Mucosa of rectum (tissue), 2 donors: ENCODE measurements at regions not wholly inside any gene's neighbourhood (a gene's known extent, or its start where the extent isn't known, plus 50 kb on each side); places are given as distances from the start of the nearest gene placed in this dataset.
"Not testable (repeated sequence)": the region's sequence is repeated elsewhere in the genome, so short reads cannot be mapped to it uniquely, and the experiment has no call there.

Experiments used
- H3K27ac ChIP-seq, 2 donors: one replicate each; pipeline ENCODE4 v1.7.0; 2013; ENCODE audit warnings: inconsistent platforms in 2 of 2, low read depth in 2 of 2, low read length in 2 of 2
- H3K27me3 ChIP-seq, 2 donors: one replicate each; pipeline ENCODE4 v1.7.0; 2013; ENCODE audit warnings: low read length in 2 of 2; ENCODE audit not compliant: control insufficient read depth in 2 of 2, insufficient read depth in 2 of 2
- H3K36me3 ChIP-seq, 2 donors: one replicate each; pipeline ENCODE4 v1.7.0; 2013; ENCODE audit warnings: low read length in 2 of 2; ENCODE audit not compliant: control insufficient read depth in 2 of 2, insufficient read depth in 2 of 2
- H3K4me1 ChIP-seq, 2 donors: one replicate each; pipeline ENCODE4 v1.7.0; 2013; ENCODE audit warnings: low read length in 2 of 2, mild to moderate bottlenecking in 1 of 2; ENCODE audit not compliant: control insufficient read depth in 2 of 2, insufficient read depth in 2 of 2
- H3K4me3 ChIP-seq, 2 donors: one replicate each; pipeline ENCODE4 v1.7.0; 2013; ENCODE audit warnings: low read length in 2 of 2
- H3K9ac ChIP-seq, 2 donors: one replicate each; pipeline ENCODE4 v1.7.0; 2013; ENCODE audit warnings: low read length in 2 of 2, low read depth in 1 of 2, mild to moderate bottlenecking in 1 of 2
- H3K9me3 ChIP-seq, 2 donors: one replicate each; pipeline ENCODE4 v1.7.0; 2013; ENCODE audit warnings: low read length in 2 of 2; ENCODE audit not compliant: control insufficient read depth in 2 of 2
- donor health status: healthy.
- donor health status: Normal muscosa, but diverticular disease.

GRCh38 chr12:67045650-67046049 is 223.5 kb upstream of the CAND1 start:
- Histone ChIP-seq H3K36me3 (no peaks in the 10 kb centered on the region), H3K27ac (no peak overlapping the region), H3K9me3 (no peaks in the 10 kb centered on the region), H3K9ac (no peak overlapping the region), H3K4me1 (no peaks in the 10 kb centered on the region), H3K27me3 (no peaks in the 10 kb centered on the region), H3K4me3 (no peak overlapping the region)

DNA sequence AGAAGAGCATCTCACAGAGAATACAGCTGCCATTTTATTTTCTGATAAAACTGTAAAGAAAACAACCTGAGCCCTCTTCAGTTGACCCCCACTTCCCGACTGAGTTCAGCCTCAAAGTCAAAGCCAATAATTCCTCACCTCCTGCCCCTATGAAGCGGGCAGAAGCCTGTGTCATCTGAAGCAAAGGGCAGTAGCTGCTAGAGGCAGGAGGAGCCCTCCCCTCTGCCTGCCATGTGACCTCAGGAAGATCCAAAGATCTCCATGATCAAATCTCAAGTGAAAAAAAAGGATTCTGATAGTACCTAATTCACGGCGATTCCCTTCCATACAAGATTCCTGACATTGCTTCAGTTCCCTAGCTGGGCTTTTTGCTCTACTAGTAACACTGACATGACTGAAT is 223.1 kb upstream of the CAND1 start:
- Histone ChIP-seq H3K4me3 (no peak overlapping the region), H3K27me3 (no peaks in the 10 kb centered on the region), H3K4me1 (no peaks in the 10 kb centered on the region), H3K9ac (no peak overlapping the region), H3K27ac (no peak overlapping the region), H3K36me3 (no peaks in the 10 kb centered on the region), H3K9me3 (no peaks in the 10 kb centered on the region)

DNA sequence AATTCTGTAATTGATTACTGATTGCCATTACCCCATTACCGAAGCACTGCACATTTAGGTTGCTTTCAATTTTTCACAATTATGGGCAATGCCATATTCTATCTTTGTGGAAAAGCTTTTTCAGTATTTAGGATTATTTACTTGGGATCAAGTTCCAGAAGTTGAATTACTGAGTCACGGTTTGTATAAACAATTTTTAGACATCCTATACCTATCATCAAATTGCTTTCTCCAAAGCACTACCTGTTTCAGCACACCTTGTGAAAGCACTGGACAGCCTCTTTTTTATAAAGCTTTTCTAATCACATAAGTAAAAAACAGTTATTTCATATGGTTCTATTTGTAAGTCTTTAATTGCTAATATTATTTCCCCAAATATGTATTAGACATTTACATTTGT is 221.5 kb upstream of the CAND1 start:
- Histone ChIP-seq H3K36me3 (no peaks in the 10 kb centered on the region), H3K27ac (no peak overlapping the region), H3K27me3 (no peaks in the 10 kb centered on the region), H3K4me3 (no peak overlapping the region), H3K4me1 (no peaks in the 10 kb centered on the region), H3K9ac (no peak overlapping the region), H3K9me3 (no peaks in the 10 kb centered on the region)

GRCh38 chr12:67048371-67048770 is 220.8 kb upstream of the CAND1 start:
- H3K4me1 ChIP-seq: no peaks in the 10 kb centered on the region
- H3K9me3 ChIP-seq: no peaks in the 10 kb centered on the region
- no peak overlapping the region for H3K9ac ChIP-seq
- no peaks in the 10 kb centered on the region for H3K36me3 ChIP-seq
- no peaks in the 10 kb centered on the region for H3K27me3 ChIP-seq
- H3K4me3 ChIP-seq: no peak overlapping the region
- no peak overlapping the region for H3K27ac ChIP-seq

GRCh38 chr12:67049199-67049598 is 220.0 kb upstream of the CAND1 start:
- not testable (repeated sequence) for H3K27ac ChIP-seq, H3K4me3 ChIP-seq, H3K9ac ChIP-seq

DNA sequence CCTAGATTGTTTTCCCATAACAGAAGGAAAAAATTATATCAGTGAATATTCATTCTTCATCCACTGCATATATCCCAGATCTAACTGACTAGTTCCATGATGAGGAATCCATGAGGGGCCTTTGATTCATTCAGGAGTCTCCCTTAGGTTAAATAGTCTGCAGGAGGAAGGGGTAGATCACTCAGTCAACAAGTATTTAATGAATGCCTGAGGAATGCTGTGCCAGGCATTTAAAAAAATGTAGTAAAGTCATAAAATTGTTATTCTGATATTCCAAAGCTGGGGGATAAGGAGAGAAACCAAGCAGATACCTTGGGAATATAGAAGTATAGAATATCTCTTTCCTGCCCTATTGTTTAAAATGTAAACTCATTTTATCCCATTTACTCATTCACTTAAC is 216.2 kb upstream of the CAND1 start:
- H3K4me1 ChIP-seq: no peaks in the 10 kb centered on the region
- H3K9ac ChIP-seq: no peak overlapping the region
- H3K9me3 ChIP-seq: no peaks in the 10 kb centered on the region
- no peaks in the 10 kb centered on the region for H3K36me3 ChIP-seq
- no peaks in the 10 kb centered on the region for H3K27me3 ChIP-seq
- no peak overlapping the region for H3K4me3 ChIP-seq
- no peak overlapping the region for H3K27ac ChIP-seq

More at GRCh38 chr12:67049199-67049598, 220.0 kb upstream of the CAND1 start:
- H3K27me3 ChIP-seq, H3K4me1 ChIP-seq, H3K36me3 ChIP-seq, H3K9me3 ChIP-seq: not testable (repeated sequence)

DNA sequence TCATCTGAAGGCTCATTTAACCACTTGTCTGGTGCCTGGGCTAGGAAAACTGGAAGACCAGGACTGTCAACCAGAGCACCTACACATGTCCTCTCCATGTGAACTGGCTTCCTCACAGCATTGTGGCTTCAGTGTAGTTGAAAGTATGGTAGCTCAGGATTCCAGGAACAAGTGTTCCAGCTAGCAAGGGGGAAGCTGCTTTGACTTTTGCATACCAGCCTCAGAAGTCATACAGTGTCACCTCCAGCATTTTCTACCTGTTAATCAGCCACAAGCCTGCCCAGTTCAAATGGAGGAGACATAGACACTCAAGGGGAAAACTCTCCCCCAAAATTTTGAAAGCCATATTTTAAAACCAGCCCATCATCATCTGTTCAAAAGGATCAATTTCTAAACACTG is 212.8 kb upstream of the CAND1 start:
- Histone ChIP-seq H3K27ac (no peak overlapping the region), H3K27me3 (no peaks in the 10 kb centered on the region), H3K4me1 (no peaks in the 10 kb centered on the region), H3K9me3 (no peaks in the 10 kb centered on the region), H3K36me3 (no peaks in the 10 kb centered on the region), H3K4me3 (no peak overlapping the region), H3K9ac (no peak overlapping the region)

GRCh38 chr12:67057072-67057471 is 212.1 kb upstream of the CAND1 start:
- no peaks in the 10 kb centered on the region for H3K9me3 ChIP-seq
- H3K4me3 ChIP-seq: no peak overlapping the region
- H3K27ac ChIP-seq: no peak overlapping the region
- no peak overlapping the region for H3K9ac ChIP-seq
- no peaks in the 10 kb centered on the region for H3K4me1 ChIP-seq
- H3K36me3 ChIP-seq: no peaks in the 10 kb centered on the region
- no peaks in the 10 kb centered on the region for H3K27me3 ChIP-seq

DNA sequence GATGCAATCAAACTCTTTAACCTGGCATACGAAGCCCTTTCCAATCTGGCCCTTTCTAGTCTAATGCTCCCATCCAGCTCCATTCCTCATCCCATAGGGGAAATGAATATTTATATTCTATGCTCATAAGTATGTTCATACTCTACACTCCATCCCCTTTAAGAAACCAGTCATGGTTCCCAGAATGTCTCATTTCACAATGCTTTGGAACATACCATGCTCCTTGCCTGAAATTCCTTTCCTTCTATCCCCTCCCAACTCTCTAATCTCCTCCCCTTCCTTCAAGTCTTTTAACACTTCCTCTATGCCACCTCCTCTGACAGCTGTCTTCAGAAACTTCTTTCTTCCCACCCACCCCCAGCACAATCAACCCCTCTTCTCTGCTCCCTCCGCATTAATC is 207.0 kb upstream of the CAND1 start:
- no peaks in the 10 kb centered on the region for H3K9me3 ChIP-seq

DNA sequence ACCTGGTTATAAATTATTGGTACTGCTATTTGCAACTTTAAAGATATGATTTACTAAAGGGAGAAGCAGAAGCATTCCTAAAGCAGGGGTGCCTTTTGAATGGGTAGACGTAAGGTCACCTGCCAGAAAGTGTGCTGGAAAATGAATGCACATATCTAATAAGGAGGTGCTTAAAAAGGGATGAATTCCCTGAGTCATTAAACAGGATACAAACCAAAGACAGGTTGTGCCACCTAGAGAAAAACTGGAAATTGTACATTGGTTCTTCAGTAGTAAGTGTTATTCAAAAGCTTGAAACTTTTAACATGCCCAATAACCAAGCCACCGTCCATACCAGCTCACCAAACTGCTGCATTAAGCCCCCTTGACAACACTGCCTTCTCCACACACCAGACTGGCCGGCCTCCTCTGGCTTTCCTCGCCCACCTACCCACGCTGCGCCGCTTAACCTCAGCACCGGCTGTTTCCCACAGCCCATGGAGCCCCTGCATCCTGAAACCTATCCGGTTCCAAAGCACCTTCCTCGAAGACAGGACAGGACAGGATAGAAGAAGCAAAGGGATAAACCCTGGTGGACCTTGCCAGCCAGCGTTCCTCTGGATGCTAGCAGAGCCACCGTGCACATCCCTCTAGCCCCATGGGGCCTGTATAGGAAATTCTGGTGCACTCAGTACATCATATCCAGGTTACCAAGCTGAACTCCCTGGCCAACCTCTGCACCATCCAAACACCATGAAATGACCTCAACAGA is 201.5 kb upstream of the CAND1 start:
- Histone ChIP-seq H3K9ac (no peak overlapping the region), H3K27ac (no peak overlapping the region), H3K27me3 (peaks cover 10 to 11% of the 10 kb centered on the region in 2 donors), H3K9me3 (no peaks in the 10 kb centered on the region), H3K4me1 (peaks cover 5 to 11% of the 10 kb centered on the region in 2 donors), H3K36me3 (no peaks in the 10 kb centered on the region), H3K4me3 (peak overlapping the region; percentile 52 to 58)

More for the DNA sequence above, 207.0 kb upstream of the CAND1 start:
- no peaks in the 10 kb centered on the region for H3K36me3 ChIP-seq
- H3K4me1 ChIP-seq: no peaks in the 10 kb centered on the region
- H3K27me3 ChIP-seq: no peaks in the 10 kb centered on the region
- no peak overlapping the region for H3K9ac ChIP-seq
- H3K27ac ChIP-seq: no peak overlapping the region
- H3K4me3 ChIP-seq: no peak overlapping the region
